Left hindlimb (tissue), 1 donor: ENCODE measurements at regions not wholly inside any gene's neighbourhood (a gene's known extent, or its start where the extent isn't known, plus 50 kb on each side); places are given as distances from the start of the nearest gene placed in this dataset.

Experiments
- DNase-seq: peaks from one replicate; pipeline ENCODE4 v3.0.0-alpha.2; 2018

- DNase-seq: no peak
Measured at GRCh38 chr2:7777668-7778067, 860.5 kb downstream of the RNF144A start.

GRCh38 chr2:7780321-7780720 is 863.1 kb downstream of the RNF144A start:
- DNase-seq: no peak

- DNase-seq: no peak
Measured at GRCh38 chr2:7785700-7786099, 868.5 kb downstream of the RNF144A start.

GRCh38 chr2:7788736-7789135 is 871.5 kb downstream of the RNF144A start:
- no peak for DNase-seq

GRCh38 chr2:7792031-7792651 is 874.9 kb downstream of the RNF144A start:
- DNase-seq: no peak

- no peak for DNase-seq
Measured at GRCh38 chr2:7795778-7796563, 878.8 kb downstream of the RNF144A start.

DNA sequence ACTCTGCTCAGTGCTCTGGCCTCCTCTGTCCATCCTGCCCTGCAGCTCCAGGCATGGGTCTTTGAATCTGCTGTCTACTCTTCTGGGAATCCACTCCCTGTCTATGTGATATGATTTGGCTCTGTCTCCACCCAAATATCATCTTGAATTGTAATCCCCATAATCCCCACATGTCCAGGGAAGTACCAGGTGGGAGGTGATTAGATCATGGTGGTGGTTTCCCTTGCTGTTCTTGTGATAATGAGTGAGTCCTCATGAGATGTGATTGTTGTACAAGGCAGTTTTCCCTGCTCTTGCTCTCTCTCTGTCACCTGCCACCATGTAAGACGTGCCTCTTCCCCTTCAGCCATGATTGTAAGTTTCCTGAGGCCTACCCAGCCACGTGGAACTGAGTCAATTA is 881.8 kb upstream of the ID2 start:
- DNase-seq: no peak

DNA sequence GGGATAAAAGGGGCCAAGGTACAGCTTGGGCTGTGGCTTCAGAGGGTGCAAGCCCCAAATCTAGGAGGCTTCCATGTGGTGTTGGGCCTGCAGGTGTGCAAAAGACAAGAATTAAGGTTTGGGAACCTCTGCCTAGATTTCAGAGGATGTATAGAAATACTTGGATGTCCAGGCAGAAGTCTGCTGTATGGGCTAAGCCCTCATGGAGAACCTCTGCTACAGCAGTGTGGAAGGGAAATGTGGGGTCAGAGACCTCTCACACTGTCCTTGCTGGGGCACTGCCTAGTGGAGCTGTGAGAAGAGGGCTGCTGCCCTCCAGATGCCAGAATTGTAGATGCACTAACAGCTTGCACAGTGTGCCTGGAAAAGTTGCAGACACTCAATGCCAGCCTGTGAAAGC is 880.6 kb upstream of the ID2 start:
- DNase-seq: no peak

GRCh38 chr2:7803515-7803914 is 878.3 kb upstream of the ID2 start:
- no peak for DNase-seq

DNA sequence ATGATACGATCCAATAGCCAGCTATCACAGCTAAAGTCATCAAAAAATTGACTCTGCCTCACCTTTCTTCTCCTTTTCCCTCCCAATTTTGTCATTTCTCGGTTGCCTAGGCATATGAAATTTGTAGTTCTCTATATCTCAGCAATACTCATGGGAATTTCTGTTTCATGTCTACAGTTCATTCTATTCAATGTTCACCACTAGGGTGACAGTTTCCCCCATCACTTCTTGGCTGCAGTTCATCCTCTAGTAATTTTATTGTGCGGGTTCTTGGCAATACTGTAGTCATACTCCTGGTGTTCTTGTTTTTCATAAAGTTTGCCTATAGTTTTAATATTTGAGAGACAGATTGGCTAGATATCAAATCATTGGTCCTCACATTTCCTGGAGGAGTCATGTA is 872.2 kb upstream of the ID2 start:
- no peak for DNase-seq

- DNase-seq: no peak
Measured at GRCh38 chr2:7811073-7811472, 870.8 kb upstream of the ID2 start.

- DNase-seq: no peak
Measured at GRCh38 chr2:7812231-7812995, 869.4 kb upstream of the ID2 start.

DNA sequence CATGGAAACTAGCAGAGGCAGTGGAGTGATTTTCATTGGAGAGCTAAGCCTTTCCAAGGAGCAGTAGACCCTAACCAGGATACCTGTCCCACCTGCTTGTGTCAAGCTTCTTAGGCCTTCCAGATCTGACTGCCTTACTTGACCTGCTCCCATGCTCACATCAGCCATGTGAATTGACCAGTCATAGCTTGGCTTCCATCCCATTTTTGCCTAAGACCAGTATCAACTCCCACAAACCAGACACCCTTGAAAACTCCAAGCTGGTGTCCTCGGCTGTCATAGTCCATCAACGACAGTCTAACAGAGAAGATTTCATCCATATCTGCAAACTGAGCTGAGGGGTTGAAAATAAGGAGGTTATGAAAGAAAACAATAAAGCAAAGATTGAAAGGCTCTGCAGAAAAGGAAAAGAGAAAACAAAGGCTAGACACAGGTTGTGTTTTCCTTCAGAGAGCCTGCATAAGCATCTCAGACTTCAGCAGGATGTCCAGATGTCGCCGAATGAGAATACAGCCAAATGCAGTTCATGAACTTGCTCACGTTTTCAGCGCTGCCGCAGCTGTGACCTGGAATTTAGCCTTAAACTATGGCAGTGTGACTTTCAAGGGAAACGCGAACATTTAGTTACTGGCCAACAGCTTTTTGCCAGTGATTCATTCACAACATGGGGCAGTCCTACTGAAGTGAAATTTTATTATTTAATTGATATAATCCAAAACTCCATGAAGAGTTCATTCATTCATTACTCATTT is 868.1 kb upstream of the ID2 start:
- no peak for DNase-seq

DNA sequence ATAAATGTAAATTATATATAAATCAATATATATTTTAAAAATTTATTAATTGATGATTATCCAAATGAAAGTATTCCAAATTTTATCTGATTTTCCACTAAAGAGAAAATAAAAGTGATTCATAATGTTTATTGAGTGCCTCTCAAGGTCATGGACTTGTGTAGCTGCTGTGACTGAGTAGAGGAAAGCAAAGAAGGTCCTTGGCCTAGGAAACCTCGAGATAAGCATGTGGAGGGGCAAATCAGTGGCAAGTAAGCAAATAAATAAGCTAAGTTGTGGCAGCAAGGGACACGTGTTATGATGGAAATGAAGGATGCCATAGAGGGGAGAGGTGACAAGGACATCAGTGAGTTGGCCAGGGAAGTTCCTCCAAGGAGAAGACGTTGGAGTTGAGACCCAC is 866.1 kb upstream of the ID2 start:
- no peak for DNase-seq

DNA sequence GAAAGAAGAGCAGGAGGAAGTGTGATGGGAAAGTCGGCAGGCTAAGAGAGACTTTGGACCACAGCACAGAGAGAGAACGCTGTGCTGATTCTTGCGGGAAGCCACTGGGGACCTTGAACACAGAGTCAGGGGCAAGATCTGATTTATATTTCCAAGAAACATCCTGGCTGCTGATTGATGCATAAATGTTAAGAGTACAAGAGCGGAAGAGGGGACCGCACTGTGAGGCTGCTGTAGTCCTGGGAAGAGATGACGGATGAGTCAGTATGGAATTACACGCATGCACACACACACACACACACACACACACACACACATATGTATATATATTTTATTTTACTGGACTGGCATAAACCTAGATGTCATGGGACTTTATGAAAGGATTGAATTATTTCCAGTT is 865.6 kb upstream of the ID2 start:
- no peak for DNase-seq

GRCh38 chr2:7816944-7817343 is 864.9 kb upstream of the ID2 start:
- DNase-seq: no peak

DNA sequence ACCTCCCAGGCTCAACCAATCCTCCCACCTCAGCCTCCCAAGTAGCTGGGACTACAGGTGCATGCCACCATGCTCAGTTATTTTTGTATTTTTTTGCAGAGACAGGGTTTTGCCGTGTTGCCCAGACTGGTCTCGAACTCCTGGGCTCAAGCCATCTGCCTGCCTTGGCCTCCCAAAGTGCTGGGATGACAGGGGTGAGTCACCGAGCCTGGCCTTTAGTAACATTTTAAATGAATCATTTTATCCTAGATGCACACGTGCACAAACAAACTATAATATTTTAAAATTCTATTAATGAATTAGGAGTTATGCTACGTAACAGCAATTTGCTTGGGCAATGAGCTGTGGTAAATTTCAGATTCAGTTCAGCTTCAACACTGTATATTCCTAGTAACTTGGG is 862.5 kb upstream of the ID2 start:
- DNase-seq: no peak

- no peak for DNase-seq
Measured at GRCh38 chr2:7819850-7820249, 862.0 kb upstream of the ID2 start.

DNA sequence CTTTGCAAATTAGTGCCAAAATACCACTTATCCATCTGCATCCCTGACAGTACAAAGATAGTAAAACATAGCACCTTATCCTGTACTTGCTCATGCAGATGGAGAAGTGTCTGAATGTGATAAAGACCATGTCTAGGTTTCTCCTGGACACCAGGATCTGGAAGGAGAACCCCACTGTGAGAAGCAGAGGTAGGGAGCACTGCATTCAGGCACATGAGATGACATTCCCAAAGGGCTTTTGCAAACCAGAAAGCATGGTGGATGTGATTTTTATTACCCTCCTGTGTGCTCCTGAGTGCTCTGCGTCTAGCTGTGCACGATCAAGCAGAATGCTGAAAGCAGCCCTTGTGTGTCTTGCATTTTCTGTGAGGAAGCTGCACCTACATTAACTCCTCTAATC is 857.6 kb upstream of the ID2 start:
- DNase-seq: no peak

DNA sequence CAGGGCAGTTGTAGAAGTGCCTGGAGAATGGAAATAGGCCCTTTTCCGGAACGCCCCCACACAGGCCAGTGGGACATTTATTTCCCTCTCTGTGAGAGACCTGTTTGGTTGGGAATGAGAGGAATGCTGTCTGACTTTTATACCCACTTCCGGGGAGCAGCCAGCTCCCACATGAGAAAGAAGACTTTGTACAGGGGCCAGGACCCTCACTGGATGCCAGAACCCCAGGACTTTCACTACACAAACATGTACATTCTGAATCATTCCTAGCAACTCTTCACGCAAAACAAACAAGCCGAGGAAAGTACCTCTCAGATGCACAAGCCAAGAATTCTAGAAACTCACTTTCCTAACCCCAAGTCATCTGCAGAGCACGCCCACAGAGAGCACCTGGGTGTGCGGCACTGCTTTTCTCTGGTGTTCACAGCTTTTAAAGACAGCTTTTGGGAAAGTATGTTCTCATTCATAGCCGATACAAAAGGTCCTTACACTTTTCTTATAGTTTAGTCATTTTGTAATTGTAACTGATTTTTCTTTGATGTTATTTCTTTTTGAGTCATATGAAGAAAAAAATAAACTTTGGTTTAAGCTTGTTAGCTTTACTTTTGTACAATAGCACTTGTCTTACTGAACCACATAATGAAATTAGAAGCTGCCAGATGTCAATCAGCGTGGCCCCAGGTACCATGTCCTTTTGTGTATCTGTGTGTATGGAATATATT is 856.1 kb upstream of the ID2 start:
- no peak for DNase-seq

GRCh38 chr2:7826656-7827055 is 855.2 kb upstream of the ID2 start:
- no peak for DNase-seq

GRCh38 chr2:7829241-7829640 is 852.6 kb upstream of the ID2 start:
- no peak for DNase-seq

GRCh38 chr2:7830616-7831015 is 851.2 kb upstream of the ID2 start:
- DNase-seq: no peak
